Testis (tissue), 2 donors: ENCODE measurements at regions not wholly inside any gene's neighbourhood (a gene's known extent, or its start where the extent isn't known, plus 50 kb on each side); places are given as distances from the start of the nearest gene placed in this dataset.

ENCODE experiments used
- POLR2A ChIP-seq: fragments of 450-650 bp; IDR thresholded peaks from one replicate; pipeline ENCODE4 v1.6.1; 2017; ENCODE audit warnings: antibody characterized with exemption, mild to moderate bottlenecking, moderate library complexity
- TF ChIP-seq, protein P1 (sequence below), 3 experiments: fragments of 450-650 bp in 2 of 3; fragments of 200-600 bp in 1 of 3; sonication (generic) in 1 of 3; IDR thresholded peaks; one replicate each; pipeline ENCODE4 v1.5.1; 2016 to 2019; ENCODE audit warnings: antibody characterized with exemption in 3 of 3, mild to moderate bottlenecking in 2 of 3, moderate library complexity in 1 of 3

DNA sequence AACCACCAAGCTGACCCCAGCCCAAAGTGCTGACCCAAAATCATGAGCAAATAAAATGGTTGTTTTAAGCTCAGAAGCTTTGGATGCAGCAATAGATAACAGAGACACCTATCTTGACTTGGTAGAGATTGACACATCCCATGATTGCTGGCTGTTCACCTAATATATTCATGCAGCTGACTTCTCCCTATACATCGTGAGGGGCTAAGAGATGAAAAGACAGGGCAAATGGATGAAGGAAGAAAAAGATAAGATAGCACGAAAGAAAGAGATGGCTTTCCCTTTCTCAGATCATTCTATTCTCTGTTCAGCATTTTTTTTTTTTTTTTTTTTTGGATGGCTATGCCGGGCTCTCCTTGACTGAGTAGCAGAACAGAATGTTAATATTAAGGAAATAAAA, 141.5 kb upstream of the ADAMTS9 start:
- TF ChIP-seq POLR2A, result no peak
- TF ChIP-seq, protein P1, sequence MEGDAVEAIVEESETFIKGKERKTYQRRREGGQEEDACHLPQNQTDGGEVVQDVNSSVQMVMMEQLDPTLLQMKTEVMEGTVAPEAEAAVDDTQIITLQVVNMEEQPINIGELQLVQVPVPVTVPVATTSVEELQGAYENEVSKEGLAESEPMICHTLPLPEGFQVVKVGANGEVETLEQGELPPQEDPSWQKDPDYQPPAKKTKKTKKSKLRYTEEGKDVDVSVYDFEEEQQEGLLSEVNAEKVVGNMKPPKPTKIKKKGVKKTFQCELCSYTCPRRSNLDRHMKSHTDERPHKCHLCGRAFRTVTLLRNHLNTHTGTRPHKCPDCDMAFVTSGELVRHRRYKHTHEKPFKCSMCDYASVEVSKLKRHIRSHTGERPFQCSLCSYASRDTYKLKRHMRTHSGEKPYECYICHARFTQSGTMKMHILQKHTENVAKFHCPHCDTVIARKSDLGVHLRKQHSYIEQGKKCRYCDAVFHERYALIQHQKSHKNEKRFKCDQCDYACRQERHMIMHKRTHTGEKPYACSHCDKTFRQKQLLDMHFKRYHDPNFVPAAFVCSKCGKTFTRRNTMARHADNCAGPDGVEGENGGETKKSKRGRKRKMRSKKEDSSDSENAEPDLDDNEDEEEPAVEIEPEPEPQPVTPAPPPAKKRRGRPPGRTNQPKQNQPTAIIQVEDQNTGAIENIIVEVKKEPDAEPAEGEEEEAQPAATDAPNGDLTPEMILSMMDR (IDR thresholded peaks at IDR 0.05), result no peak
